ENCODE measurements at regions not wholly inside any gene's neighbourhood (a gene's known extent, or its start where the extent isn't known, plus 50 kb on each side); places are given as distances from the start of the nearest gene placed in this dataset.

- Histone ChIP-seq H3K27ac (no peak overlapping the region), H3K4me3 (no peak overlapping the region), H3K4me1 (no peaks in the 10 kb centered on the region), H3K36me3 (ENCODE audit: low read depth, missing control alignments) (no peaks in the 10 kb centered on the region), H3K27me3 (no peaks in the 10 kb centered on the region), H3K9me3 (no peaks in the 10 kb centered on the region)
- no peak for DNase-seq
- WGBS, 2 donors = 85 to 87% methylated on average over 3 of the region's 3 CpGs
- no peak for TF ChIP-seq CTCF (IDR thresholded peaks at IDR 0.05)
- TF ChIP-seq POLR2A (IDR thresholded peaks at IDR 0.05) = no peak
- intact Hi-C loops (cut with DNase I; ENCODE audit: low total_unique reads) = no loop called here
Observed at GRCh38 chr6:16817594-16817993, 56.3 kb upstream of the ATXN1 start.

GRCh38 chr6:16816891-16817290 lies 55.6 kb upstream of the ATXN1 start:
- H3K4me3 ChIP-seq = no peak overlapping the region
- no peak for DNase-seq
- intact Hi-C loops (cut with DNase I; ENCODE audit: low total_unique reads) = no loop called here
- H3K4me1 ChIP-seq = no peaks in the 10 kb centered on the region
- no peaks in the 10 kb centered on the region for H3K27me3 ChIP-seq
- TF ChIP-seq CTCF (IDR thresholded peaks at IDR 0.05) (no peak), POLR2A (IDR thresholded peaks at IDR 0.05) (no peak)
- no peaks in the 10 kb centered on the region for H3K36me3 ChIP-seq (ENCODE audit: low read depth, missing control alignments)
- H3K9me3 ChIP-seq = no peaks in the 10 kb centered on the region
- WGBS, 2 donors = 65 to 72% methylated on average over 3 of the region's 3 CpGs
- no peak overlapping the region for H3K27ac ChIP-seq

GRCh38 chr6:16812993-16813392 lies 51.7 kb upstream of the ATXN1 start:
- no peak for DNase-seq
- 89 to 90% methylated on average over 2 of the region's 2 CpGs for WGBS, 2 donors
- no peak overlapping the region for H3K27ac ChIP-seq
- intact Hi-C loops (cut with DNase I; ENCODE audit: low total_unique reads) = no loop called here
- no peaks in the 10 kb centered on the region for H3K9me3 ChIP-seq
- H3K4me1 ChIP-seq = no peaks in the 10 kb centered on the region
- no peaks in the 10 kb centered on the region for H3K27me3 ChIP-seq
- H3K4me3 ChIP-seq = no peak overlapping the region
- no peak for TF ChIP-seq CTCF (IDR thresholded peaks at IDR 0.05)
- TF ChIP-seq POLR2A (IDR thresholded peaks at IDR 0.05) = no peak
- H3K36me3 ChIP-seq (ENCODE audit: low read depth, missing control alignments) = no peaks in the 10 kb centered on the region

GRCh38 chr6:16811277-16811979 lies 50.2 kb upstream of the ATXN1 start:
- intact Hi-C loops (cut with DNase I; ENCODE audit: low total_unique reads) = no loop called here
- TF ChIP-seq POLR2A (IDR thresholded peaks at IDR 0.05) (no peak), CTCF (IDR thresholded peaks at IDR 0.05) (no peak)
- 84 to 92% methylated on average over 2 of the region's 2 CpGs for WGBS, 2 donors
- Histone ChIP-seq H3K9me3 (no peaks in the 10 kb centered on the region), H3K27ac (no peak overlapping the region), H3K27me3 (no peaks in the 10 kb centered on the region), H3K36me3 (ENCODE audit: low read depth, missing control alignments) (no peaks in the 10 kb centered on the region), H3K4me1 (no peaks in the 10 kb centered on the region), H3K4me3 (no peak overlapping the region)
- DNase-seq = no peak

Data from testis (tissue), 2 donors.